Vagina (tissue), 2 donors: ENCODE measurements at regions not wholly inside any gene's neighbourhood (a gene's known extent, or its start where the extent isn't known, plus 50 kb on each side); places are given as distances from the start of the nearest gene placed in this dataset.

Source experiments
- CTCF ChIP-seq, 3 experiments: fragments of 450-650 bp in 2 of 3; fragments of 200-600 bp in 1 of 3; sonication (generic) in 1 of 3; IDR thresholded peaks; one replicate each; pipeline ENCODE4 v1.5.1; 2017 to 2019; ENCODE audit warnings: antibody characterized with exemption in 3 of 3, mild to moderate bottlenecking in 2 of 3, moderate library complexity in 2 of 3
- POLR2A ChIP-seq, 2 donors: fragments of 450-650 bp; IDR thresholded peaks; one replicate each; pipeline ENCODE4 v1.6.1; 2017; ENCODE audit warnings: antibody characterized with exemption in 2 of 2, mild to moderate bottlenecking in 2 of 2, moderate library complexity in 2 of 2

- TF ChIP-seq POLR2A (IDR thresholded peaks at IDR 0.05) (no peak), CTCF (IDR thresholded peaks at IDR 0.05) (no peak)
These were observed 134.8 kb upstream of the CNTN4 start for GRCh38 chr3:1963896-1964295.
